GM12878 (cell line): ENCODE measurements at regions not wholly inside any gene's neighbourhood (a gene's known extent, or its start where the extent isn't known, plus 50 kb on each side); places are given as distances from the start of the nearest gene placed in this dataset.

Experiments
- EGR1 ChIP-seq, 2 experiments: IDR thresholded peaks; 1 replicate in 1 of 2; 2 replicates in 1 of 2; pipeline ENCODE4 v1.6.1; 2011 to 2012; ENCODE audit warnings: low read depth in 2 of 2, low read length in 2 of 2, borderline replicate concordance in 1 of 2, mild to moderate bottlenecking in 1 of 2, moderate library complexity in 1 of 2
- FOS ChIP-seq: IDR thresholded peaks from 3 replicates; pipeline ENCODE4 v1.6.1; 2011; ENCODE audit warnings: borderline replicate concordance; ENCODE audit not compliant: insufficient read length; ENCODE audit errors: extremely low read depth
- FOXK2 ChIP-seq: fragments of 450-650 bp; IDR thresholded peaks from 2 replicates; pipeline ENCODE4 v1.6.1; 2017; ENCODE audit warnings: mild to moderate bottlenecking, moderate library complexity
- LARP7 ChIP-seq: fragments of 450-650 bp; IDR thresholded peaks from 2 replicates; pipeline ENCODE4 v1.6.1; 2017; ENCODE audit warnings: mild to moderate bottlenecking
- MYC ChIP-seq: IDR thresholded peaks from 2 replicates; pipeline ENCODE4 v1.6.1; 2011; ENCODE audit warnings: mild to moderate bottlenecking, low read length, moderate library complexity, inconsistent platforms; ENCODE audit not compliant: insufficient read depth, insufficient replicate concordance, insufficient read length, severe bottlenecking
- RAD51 ChIP-seq: fragments of 450-650 bp; IDR thresholded peaks from 2 replicates; pipeline ENCODE4 v1.6.1; 2016; ENCODE audit warnings: moderate library complexity, mild to moderate bottlenecking, inconsistent platforms
- SMARCA5 ChIP-seq: fragments of 450-650 bp; IDR thresholded peaks from 2 replicates; pipeline ENCODE4 v1.6.1; 2017; ENCODE audit warnings: mild to moderate bottlenecking
- SREBF1 ChIP-seq: IDR thresholded peaks from 2 replicates; pipeline ENCODE4 v1.6.1; 2012; ENCODE audit warnings: mild to moderate bottlenecking, low read length
- TARDBP ChIP-seq: IDR thresholded peaks from 2 replicates; pipeline ENCODE4 v1.6.1; 2016; ENCODE audit warnings: borderline replicate concordance
- ZNF207 ChIP-seq: fragments of 450-650 bp; IDR thresholded peaks from 2 replicates; pipeline ENCODE4 v1.6.1; 2014; ENCODE audit warnings: antibody characterized with exemption, mild to moderate bottlenecking, borderline replicate concordance
- TF ChIP-seq, protein P1 (sequence below): IDR thresholded peaks from 2 replicates; pipeline ENCODE4 v1.6.1; 2012; ENCODE audit warnings: improper control_type of control experiment, low read depth, low read length; ENCODE audit not compliant: insufficient replicate concordance
- TF ChIP-seq, protein P2 (sequence below): fragments of 150-350 bp; IDR thresholded peaks from 2 replicates; pipeline ENCODE4 v1.6.1; 2016; ENCODE audit warnings: low read depth, low read length

DNA sequence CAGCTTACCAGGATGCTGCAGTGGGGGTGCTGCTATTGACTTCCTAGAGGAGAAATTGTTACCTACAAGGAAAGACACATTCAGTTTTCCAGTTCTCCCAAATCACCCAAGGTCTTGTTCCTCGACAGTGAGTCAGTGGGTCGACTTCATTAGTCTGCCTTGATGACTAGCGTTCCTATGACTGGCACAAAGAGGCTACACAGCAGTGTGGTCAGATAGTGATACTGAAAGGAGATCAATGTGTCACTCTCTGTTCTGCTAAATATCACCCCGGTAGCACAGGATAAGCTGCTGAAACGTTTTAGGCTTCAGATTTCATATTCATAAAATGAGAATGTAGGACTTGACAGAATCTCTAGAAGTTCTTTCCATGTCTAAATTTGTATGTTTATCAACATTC is 357.4 kb downstream of the LMX1A start (continued):
- TF ChIP-seq, protein P1, sequence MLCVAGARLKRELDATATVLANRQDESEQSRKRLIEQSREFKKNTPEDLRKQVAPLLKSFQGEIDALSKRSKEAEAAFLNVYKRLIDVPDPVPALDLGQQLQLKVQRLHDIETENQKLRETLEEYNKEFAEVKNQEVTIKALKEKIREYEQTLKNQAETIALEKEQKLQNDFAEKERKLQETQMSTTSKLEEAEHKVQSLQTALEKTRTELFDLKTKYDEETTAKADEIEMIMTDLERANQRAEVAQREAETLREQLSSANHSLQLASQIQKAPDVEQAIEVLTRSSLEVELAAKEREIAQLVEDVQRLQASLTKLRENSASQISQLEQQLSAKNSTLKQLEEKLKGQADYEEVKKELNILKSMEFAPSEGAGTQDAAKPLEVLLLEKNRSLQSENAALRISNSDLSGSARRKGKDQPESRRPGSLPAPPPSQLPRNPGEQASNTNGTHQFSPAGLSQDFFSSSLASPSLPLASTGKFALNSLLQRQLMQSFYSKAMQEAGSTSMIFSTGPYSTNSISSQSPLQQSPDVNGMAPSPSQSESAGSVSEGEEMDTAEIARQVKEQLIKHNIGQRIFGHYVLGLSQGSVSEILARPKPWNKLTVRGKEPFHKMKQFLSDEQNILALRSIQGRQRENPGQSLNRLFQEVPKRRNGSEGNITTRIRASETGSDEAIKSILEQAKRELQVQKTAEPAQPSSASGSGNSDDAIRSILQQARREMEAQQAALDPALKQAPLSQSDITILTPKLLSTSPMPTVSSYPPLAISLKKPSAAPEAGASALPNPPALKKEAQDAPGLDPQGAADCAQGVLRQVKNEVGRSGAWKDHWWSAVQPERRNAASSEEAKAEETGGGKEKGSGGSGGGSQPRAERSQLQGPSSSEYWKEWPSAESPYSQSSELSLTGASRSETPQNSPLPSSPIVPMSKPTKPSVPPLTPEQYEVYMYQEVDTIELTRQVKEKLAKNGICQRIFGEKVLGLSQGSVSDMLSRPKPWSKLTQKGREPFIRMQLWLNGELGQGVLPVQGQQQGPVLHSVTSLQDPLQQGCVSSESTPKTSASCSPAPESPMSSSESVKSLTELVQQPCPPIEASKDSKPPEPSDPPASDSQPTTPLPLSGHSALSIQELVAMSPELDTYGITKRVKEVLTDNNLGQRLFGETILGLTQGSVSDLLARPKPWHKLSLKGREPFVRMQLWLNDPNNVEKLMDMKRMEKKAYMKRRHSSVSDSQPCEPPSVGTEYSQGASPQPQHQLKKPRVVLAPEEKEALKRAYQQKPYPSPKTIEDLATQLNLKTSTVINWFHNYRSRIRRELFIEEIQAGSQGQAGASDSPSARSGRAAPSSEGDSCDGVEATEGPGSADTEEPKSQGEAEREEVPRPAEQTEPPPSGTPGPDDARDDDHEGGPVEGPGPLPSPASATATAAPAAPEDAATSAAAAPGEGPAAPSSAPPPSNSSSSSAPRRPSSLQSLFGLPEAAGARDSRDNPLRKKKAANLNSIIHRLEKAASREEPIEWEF = no peak
- TF ChIP-seq LARP7 (no peak), MYC (no peak), EGR1 (IDR thresholded peaks at IDR 0.05; ENCODE audit: borderline replicate concordance in 1 of 2, low read depth in 2 of 2, low read length in 2 of 2) (no peak), SMARCA5 (no peak), RAD51 (no peak), SREBF1 (no peak), TARDBP (no peak), FOXK2 (no peak), FOS (no peak), ZNF207 (no peak)
- TF ChIP-seq, protein P2, sequence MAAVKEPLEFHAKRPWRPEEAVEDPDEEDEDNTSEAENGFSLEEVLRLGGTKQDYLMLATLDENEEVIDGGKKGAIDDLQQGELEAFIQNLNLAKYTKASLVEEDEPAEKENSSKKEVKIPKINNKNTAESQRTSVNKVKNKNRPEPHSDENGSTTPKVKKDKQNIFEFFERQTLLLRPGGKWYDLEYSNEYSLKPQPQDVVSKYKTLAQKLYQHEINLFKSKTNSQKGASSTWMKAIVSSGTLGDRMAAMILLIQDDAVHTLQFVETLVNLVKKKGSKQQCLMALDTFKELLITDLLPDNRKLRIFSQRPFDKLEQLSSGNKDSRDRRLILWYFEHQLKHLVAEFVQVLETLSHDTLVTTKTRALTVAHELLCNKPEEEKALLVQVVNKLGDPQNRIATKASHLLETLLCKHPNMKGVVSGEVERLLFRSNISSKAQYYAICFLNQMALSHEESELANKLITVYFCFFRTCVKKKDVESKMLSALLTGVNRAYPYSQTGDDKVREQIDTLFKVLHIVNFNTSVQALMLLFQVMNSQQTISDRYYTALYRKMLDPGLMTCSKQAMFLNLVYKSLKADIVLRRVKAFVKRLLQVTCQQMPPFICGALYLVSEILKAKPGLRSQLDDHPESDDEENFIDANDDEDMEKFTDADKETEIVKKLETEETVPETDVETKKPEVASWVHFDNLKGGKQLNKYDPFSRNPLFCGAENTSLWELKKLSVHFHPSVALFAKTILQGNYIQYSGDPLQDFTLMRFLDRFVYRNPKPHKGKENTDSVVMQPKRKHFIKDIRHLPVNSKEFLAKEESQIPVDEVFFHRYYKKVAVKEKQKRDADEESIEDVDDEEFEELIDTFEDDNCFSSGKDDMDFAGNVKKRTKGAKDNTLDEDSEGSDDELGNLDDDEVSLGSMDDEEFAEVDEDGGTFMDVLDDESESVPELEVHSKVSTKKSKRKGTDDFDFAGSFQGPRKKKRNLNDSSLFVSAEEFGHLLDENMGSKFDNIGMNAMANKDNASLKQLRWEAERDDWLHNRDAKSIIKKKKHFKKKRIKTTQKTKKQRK = no peak
